Esophagus muscularis mucosa (tissue), 4 donors: ENCODE measurements at regions not wholly inside any gene's neighbourhood (a gene's known extent, or its start where the extent isn't known, plus 50 kb on each side); places are given as distances from the start of the nearest gene placed in this dataset.

Source experiments
- DNase-seq: peaks from one replicate; pipeline ENCODE4 v3.0.0-alpha.2; 2017; ENCODE audit errors: extremely low spot score
- H3K27ac ChIP-seq, 4 donors: fragments of 200-600 bp; sonication (generic); replicated peaks in 1 of 4; 1 replicate in 3 of 4; 2 replicates in 1 of 4; pipeline ENCODE4 v1.5.1; 2016 to 2019; ENCODE audit warnings: mild to moderate bottlenecking in 1 of 4
- H3K27me3 ChIP-seq, 4 donors: fragments of 200-600 bp; sonication (generic); one replicate each; pipeline versions ENCODE4 v1.5.1 to v1.6.0; 2016 to 2019
- H3K36me3 ChIP-seq, 4 donors: fragments of 200-600 bp; sonication (generic); one replicate each; pipeline ENCODE4 v1.5.1; 2016 to 2019
- H3K4me1 ChIP-seq, 4 donors: fragments of 200-600 bp; sonication (generic); one replicate each; pipeline ENCODE4 v1.5.1; 2016 to 2019
- H3K4me3 ChIP-seq, 4 donors: fragments of 200-600 bp; sonication (generic); 1 replicate in 2 of 4; 2 replicates in 2 of 4; pipeline ENCODE4 v1.5.1; 2016 to 2019; ENCODE audit warnings: mild to moderate bottlenecking in 4 of 4, moderate library complexity in 1 of 4
- H3K9me3 ChIP-seq, 4 donors: fragments of 200-600 bp; sonication (generic); 1 replicate in 3 of 4; 2 replicates in 1 of 4; pipeline ENCODE4 v1.5.1; 2016 to 2019
- EP300 ChIP-seq: sonication (generic); formaldehyde crosslinking; IDR thresholded peaks from one replicate; pipeline ENCODE4 v1.6.1; 2017; ENCODE audit warnings: antibody characterized with exemption
- POLR2A ChIP-seq: fragments of 450-650 bp; IDR thresholded peaks from one replicate; pipeline ENCODE4 v1.6.1; 2017; ENCODE audit warnings: antibody characterized with exemption, moderate library complexity, mild to moderate bottlenecking, low read depth
- POLR2AphosphoS5 ChIP-seq, 2 donors: sonication (generic); formaldehyde crosslinking; IDR thresholded peaks; one replicate each; pipeline ENCODE4 v1.6.1; 2017; ENCODE audit warnings: antibody characterized with exemption in 2 of 2
- WGBS: methylation state at CpG from one replicate; pipeline ENCODE4 v1.1.5; 2018; 5-methylcytosine and 5-hydroxymethylcytosine counted together
- intact Hi-C: fragments of 100-400 bp; cut with DNase I; formaldehyde crosslinking; loops from one replicate; pipeline ENCODE4 v1.15.1; 2023
- TF ChIP-seq, protein P1 (sequence below), 3 experiments: fragments of 200-600 bp in 2 of 3; fragments of 450-650 bp in 1 of 3; sonication (generic) in 2 of 3; IDR thresholded peaks; one replicate each; pipeline ENCODE4 v1.5.1; 2017 to 2019; ENCODE audit warnings: antibody characterized with exemption in 3 of 3, mild to moderate bottlenecking in 2 of 3, moderate library complexity in 1 of 3

DNA sequence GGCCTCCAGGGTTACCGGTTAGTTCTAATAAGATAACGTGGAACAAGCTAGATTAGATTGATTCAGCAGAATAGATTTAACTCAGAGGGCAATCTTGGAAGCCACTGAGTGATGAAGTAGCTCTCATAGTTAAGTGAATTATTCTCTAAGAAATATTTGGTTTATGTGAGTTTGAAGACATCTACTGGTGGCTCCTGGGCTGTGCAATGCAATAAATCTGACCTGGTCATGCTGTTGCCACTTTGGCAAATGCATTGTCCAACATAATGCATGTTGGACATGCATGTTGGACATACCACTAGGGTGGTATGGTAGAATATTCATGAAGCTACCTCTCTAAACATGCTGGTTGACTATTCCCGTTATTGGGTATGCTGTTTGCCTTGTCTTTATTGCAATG, 493.7 kb upstream of the VRK2 start:
- Histone ChIP-seq H3K4me3 (no peak overlapping the region), H3K27me3 (no peaks in the 10 kb centered on the region), H3K9me3 (peaks cover 0 to 13% (median 4%) of the 10 kb centered on the region in 4 donors), H3K4me1 (no peaks in the 10 kb centered on the region), H3K36me3 (no peaks in the 10 kb centered on the region), H3K27ac (no peak overlapping the region)
- no peak for DNase-seq
- TF ChIP-seq, protein P1, sequence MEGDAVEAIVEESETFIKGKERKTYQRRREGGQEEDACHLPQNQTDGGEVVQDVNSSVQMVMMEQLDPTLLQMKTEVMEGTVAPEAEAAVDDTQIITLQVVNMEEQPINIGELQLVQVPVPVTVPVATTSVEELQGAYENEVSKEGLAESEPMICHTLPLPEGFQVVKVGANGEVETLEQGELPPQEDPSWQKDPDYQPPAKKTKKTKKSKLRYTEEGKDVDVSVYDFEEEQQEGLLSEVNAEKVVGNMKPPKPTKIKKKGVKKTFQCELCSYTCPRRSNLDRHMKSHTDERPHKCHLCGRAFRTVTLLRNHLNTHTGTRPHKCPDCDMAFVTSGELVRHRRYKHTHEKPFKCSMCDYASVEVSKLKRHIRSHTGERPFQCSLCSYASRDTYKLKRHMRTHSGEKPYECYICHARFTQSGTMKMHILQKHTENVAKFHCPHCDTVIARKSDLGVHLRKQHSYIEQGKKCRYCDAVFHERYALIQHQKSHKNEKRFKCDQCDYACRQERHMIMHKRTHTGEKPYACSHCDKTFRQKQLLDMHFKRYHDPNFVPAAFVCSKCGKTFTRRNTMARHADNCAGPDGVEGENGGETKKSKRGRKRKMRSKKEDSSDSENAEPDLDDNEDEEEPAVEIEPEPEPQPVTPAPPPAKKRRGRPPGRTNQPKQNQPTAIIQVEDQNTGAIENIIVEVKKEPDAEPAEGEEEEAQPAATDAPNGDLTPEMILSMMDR (IDR thresholded peaks at IDR 0.05): no peak
- TF ChIP-seq POLR2A (no peak), POLR2AphosphoS5 (IDR thresholded peaks at IDR 0.05) (no peak), EP300 (no peak)
- 93% methylated on average over 3 of the region's 3 CpGs for WGBS
- intact Hi-C loops: no loop called here

DNA sequence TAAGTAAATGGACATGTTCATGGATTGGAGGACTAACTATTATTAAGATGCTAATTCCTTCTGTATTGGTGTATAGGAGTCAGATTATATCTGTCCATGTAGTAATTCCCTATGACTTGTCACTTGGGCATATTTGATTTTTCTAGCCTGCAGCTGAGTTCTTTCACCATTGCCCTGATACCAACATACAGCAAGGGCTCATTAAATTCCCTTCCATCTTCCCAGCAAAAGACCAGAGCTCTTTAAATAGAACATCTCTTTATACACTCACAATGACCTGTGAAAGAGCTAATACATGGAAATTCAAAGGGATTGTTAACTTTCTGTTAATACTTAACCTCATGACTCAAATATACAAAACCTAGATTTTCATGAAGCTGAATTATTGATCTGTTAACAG, 492.3 kb upstream of the VRK2 start:
- DNase-seq: no peak
- no peaks in the 10 kb centered on the region for H3K36me3 ChIP-seq
- no peaks in the 10 kb centered on the region for H3K27me3 ChIP-seq
- no peak overlapping the region for H3K27ac ChIP-seq
- no peak for TF ChIP-seq EP300
- TF ChIP-seq, protein P1 (IDR thresholded peaks at IDR 0.05): no peak
- no peak for TF ChIP-seq POLR2AphosphoS5 (IDR thresholded peaks at IDR 0.05)
- no peak for TF ChIP-seq POLR2A
- intact Hi-C loops: no loop called here
- H3K9me3 ChIP-seq: peaks cover 0 to 13% (median 4%) of the 10 kb centered on the region in 4 donors
- no peaks in the 10 kb centered on the region for H3K4me1 ChIP-seq
- no peak overlapping the region for H3K4me3 ChIP-seq

DNA sequence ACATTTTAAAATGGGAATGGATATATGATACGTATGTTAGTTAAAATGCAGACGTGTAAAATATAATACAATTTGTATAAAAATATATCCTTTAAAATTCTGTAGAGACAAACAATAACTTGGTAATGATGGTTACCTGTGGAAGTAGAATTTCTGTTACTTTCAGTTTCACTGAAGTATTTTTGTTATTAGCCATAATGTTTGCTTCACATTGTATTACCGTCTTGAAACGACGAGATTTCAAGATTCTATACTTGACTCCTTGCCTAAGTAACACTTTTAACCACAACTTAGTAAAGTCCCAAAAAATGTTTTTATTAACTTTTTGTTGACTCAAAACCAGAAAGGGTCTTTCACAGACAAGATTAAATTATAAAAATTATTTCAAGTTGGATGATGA, 488.3 kb upstream of the VRK2 start:
- Histone ChIP-seq H3K36me3 (no peaks in the 10 kb centered on the region), H3K4me1 (no peaks in the 10 kb centered on the region), H3K9me3 (peaks cover 0 to 4% (median 2%) of the 10 kb centered on the region in 4 donors), H3K4me3 (no peak overlapping the region), H3K27me3 (no peaks in the 10 kb centered on the region), H3K27ac (no peak overlapping the region)
- no peak for TF ChIP-seq EP300
- TF ChIP-seq, protein P1 (IDR thresholded peaks at IDR 0.05): no peak
- no peak for TF ChIP-seq POLR2AphosphoS5 (IDR thresholded peaks at IDR 0.05)
- TF ChIP-seq POLR2A: no peak
- 89% methylated on average over 5 of the region's 5 CpGs for WGBS
- no peak for DNase-seq
- intact Hi-C loops: no loop called here

DNA sequence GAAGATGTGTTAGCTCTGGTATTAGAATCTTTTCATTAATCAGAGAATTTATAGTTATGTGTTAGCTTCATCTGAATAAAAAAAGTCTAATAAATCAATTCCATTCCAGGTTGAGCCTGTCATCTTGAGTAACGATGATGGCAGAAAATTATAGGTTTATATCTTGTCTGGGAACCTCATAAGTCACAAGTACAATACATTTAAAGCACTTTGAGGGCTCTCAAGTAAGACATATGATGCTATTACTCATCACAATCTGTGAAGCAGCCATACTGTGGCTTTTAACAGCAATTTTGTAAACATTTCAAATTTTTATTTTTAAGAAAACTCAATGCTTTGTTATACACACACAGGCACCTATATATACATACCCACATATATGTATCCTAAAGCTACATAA, 484.1 kb upstream of the VRK2 start:
- WGBS: 82% methylated on average over 1 of the region's 1 CpG
- no peaks in the 10 kb centered on the region for H3K36me3 ChIP-seq
- DNase-seq: no peak
- no peaks in the 10 kb centered on the region for H3K4me1 ChIP-seq
- H3K4me3 ChIP-seq: no peak overlapping the region
- H3K9me3 ChIP-seq: no peaks in the 10 kb centered on the region
- no peak overlapping the region for H3K27ac ChIP-seq
- TF ChIP-seq, protein P1 (IDR thresholded peaks at IDR 0.05): no peak
- TF ChIP-seq EP300 (no peak), POLR2A (no peak), POLR2AphosphoS5 (IDR thresholded peaks at IDR 0.05) (no peak)
- intact Hi-C loops: no loop called here
- no peaks in the 10 kb centered on the region for H3K27me3 ChIP-seq

DNA sequence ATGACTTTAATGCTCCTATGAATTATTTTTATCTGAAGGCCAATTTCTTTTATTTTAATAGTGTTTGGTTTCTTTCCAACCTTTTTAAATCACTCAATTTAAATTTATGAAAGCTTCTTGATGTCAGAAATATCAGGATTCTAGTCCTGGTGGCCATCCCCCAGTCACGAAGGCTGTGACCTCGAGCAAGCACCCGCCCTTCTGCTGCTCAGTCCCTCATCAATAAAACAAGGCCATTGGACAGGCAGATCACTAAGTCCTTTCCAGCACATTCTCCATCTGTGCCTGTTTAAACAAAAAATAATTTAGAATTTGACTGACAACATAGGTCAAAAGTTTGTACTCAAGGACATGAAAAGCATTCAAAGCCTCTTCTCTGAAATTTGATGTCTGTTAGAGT, 483.6 kb upstream of the VRK2 start:
- TF ChIP-seq EP300 (no peak), POLR2A (no peak), POLR2AphosphoS5 (IDR thresholded peaks at IDR 0.05) (no peak)
- TF ChIP-seq, protein P1 (IDR thresholded peaks at IDR 0.05): no peak
- no peaks in the 10 kb centered on the region for H3K27me3 ChIP-seq
- H3K9me3 ChIP-seq: no peaks in the 10 kb centered on the region
- WGBS: 75% methylated on average over 3 of the region's 3 CpGs
- no peaks in the 10 kb centered on the region for H3K4me1 ChIP-seq
- H3K4me3 ChIP-seq: no peak overlapping the region
- intact Hi-C loops: no loop called here
- DNase-seq: no peak
- no peak overlapping the region for H3K27ac ChIP-seq
- H3K36me3 ChIP-seq: no peaks in the 10 kb centered on the region
